ENCODE measurements at regions not wholly inside any gene's neighbourhood (a gene's known extent, or its start where the extent isn't known, plus 50 kb on each side); places are given as distances from the start of the nearest gene placed in this dataset.
"Not testable (repeated sequence)": the region's sequence is repeated elsewhere in the genome, so short reads cannot be mapped to it uniquely, and the experiment has no call there.

- not testable (repeated sequence) for H3K36me3 ChIP-seq (ENCODE audit: control insufficient read depth in 1 of 2, insufficient read depth in 2 of 2, low read depth in 1 of 2, low read length in 2 of 2); DNase-seq; H2BK15ac ChIP-seq (ENCODE audit: low read depth, poor library complexity, severe bottlenecking); H2AK5ac ChIP-seq (ENCODE audit: low read length, severe bottlenecking); H2AFZ ChIP-seq (ENCODE audit: low read depth, low read length); H3K4me1 ChIP-seq (ENCODE audit: control insufficient read depth, insufficient read depth, low read depth, low read length); H4K8ac ChIP-seq (ENCODE audit: low read length); H4K91ac ChIP-seq (ENCODE audit: low read length); H2BK12ac ChIP-seq (ENCODE audit: low read length in 2 of 2); H3K4ac ChIP-seq (ENCODE audit: low read depth in 1 of 2, low read length in 2 of 2); H3K14ac ChIP-seq (ENCODE audit: low read length in 2 of 2); H2BK120ac ChIP-seq (ENCODE audit: low read depth, low read length); H3K4me3 ChIP-seq (ENCODE audit: insufficient read depth in 1 of 2, low read depth in 1 of 2, low read length in 2 of 2); H3K18ac ChIP-seq (ENCODE audit: low read depth in 1 of 2, low read length in 2 of 2); H3K23ac ChIP-seq (ENCODE audit: low read length in 2 of 2); H3K27ac ChIP-seq (ENCODE audit: low read length, poor library complexity, severe bottlenecking); H2BK5ac ChIP-seq (ENCODE audit: low read depth, low read length, poor library complexity, severe bottlenecking); H3K79me1 ChIP-seq (replicated peaks; ENCODE audit: low read length, poor library complexity, severe bottlenecking); H3K4me2 ChIP-seq (ENCODE audit: low read length, poor library complexity, severe bottlenecking); H3K27me3 ChIP-seq (ENCODE audit: control insufficient read depth in 1 of 2, insufficient read depth in 1 of 2, low read length in 2 of 2); H3K9ac ChIP-seq (ENCODE audit: low read length)
- peaks cover 35% of the 10 kb centered on the region for H3K9me3 ChIP-seq (ENCODE audit: control insufficient read depth, low read length)
- WGBS: 85% methylated on average over 4 of the region's 4 CpGs
Measured at GRCh38 chr4:166212326-166212725, 339.3 kb downstream of the TLL1 start.

GRCh38 chr4:166222271-166222670 lies 349.2 kb downstream of the TLL1 start:
- no peak for DNase-seq

DNA sequence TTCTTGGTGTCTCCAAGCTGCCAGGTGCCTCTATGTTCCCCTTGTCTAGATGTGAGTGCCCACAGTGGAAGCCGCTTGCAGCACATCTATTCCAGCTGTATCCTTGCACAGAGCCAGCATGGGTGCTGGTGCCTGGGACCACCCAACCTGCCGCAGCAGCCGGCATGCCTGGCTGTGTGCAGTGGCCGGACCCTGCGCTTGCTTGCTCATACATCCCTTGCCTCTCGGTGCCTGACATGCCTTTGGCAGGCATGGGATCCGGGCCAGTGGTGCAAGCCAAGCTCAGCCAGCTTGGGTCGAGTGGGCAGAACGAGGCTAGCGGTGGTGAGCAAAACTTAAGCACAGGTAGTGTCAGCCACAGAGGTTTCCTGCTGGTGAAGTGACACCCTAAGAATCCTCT lies 355.1 kb downstream of the TLL1 start:
- no peak for DNase-seq
- Histone ChIP-seq H3K9me3 (ENCODE audit: control insufficient read depth, low read length) (no peaks in the 10 kb centered on the region), H3K27ac (ENCODE audit: low read length, poor library complexity, severe bottlenecking) (no peak overlapping the region), H3K14ac (ENCODE audit: low read length in 2 of 2) (no peak overlapping the region), H2BK15ac (ENCODE audit: low read depth, poor library complexity, severe bottlenecking) (no peak overlapping the region), H2AFZ (ENCODE audit: low read depth, low read length) (no peak overlapping the region), H4K8ac (ENCODE audit: low read length) (no peak overlapping the region), H3K23ac (ENCODE audit: low read length in 2 of 2) (no peak overlapping the region), H2BK5ac (ENCODE audit: low read depth, low read length, poor library complexity, severe bottlenecking) (no peak overlapping the region), H3K4me2 (ENCODE audit: low read length, poor library complexity, severe bottlenecking) (no peak overlapping the region), H3K9ac (ENCODE audit: low read length) (no peak overlapping the region), H3K79me1 (replicated peaks; ENCODE audit: low read length, poor library complexity, severe bottlenecking) (no peaks in the 10 kb centered on the region), H2BK120ac (ENCODE audit: low read depth, low read length) (no peak overlapping the region), H3K27me3 (ENCODE audit: control insufficient read depth in 1 of 2, insufficient read depth in 1 of 2, low read length in 2 of 2) (no peaks in the 10 kb centered on the region), H3K4ac (ENCODE audit: low read depth in 1 of 2, low read length in 2 of 2) (no peak overlapping the region), H2BK12ac (ENCODE audit: low read length in 2 of 2) (no peak overlapping the region), H2AK5ac (ENCODE audit: low read length, severe bottlenecking) (no peak overlapping the region), H3K36me3 (ENCODE audit: control insufficient read depth in 1 of 2, insufficient read depth in 2 of 2, low read depth in 1 of 2, low read length in 2 of 2) (no peaks in the 10 kb centered on the region), H3K4me1 (ENCODE audit: control insufficient read depth, insufficient read depth, low read depth, low read length) (no peaks in the 10 kb centered on the region), H3K4me3 (ENCODE audit: insufficient read depth in 1 of 2, low read depth in 1 of 2, low read length in 2 of 2) (no peak overlapping the region), H4K91ac (ENCODE audit: low read length) (no peak overlapping the region), H3K18ac (ENCODE audit: low read depth in 1 of 2, low read length in 2 of 2) (no peak overlapping the region)
- 82% methylated on average over 10 of the region's 10 CpGs for WGBS

More at GRCh38 chr4:166222271-166222670, 349.2 kb downstream of the TLL1 start:
- Histone ChIP-seq H3K4me3 (ENCODE audit: insufficient read depth in 1 of 2, low read depth in 1 of 2, low read length in 2 of 2) (no peak overlapping the region), H3K79me1 (replicated peaks; ENCODE audit: low read length, poor library complexity, severe bottlenecking) (no peaks in the 10 kb centered on the region), H2BK120ac (ENCODE audit: low read depth, low read length) (no peak overlapping the region), H3K23ac (ENCODE audit: low read length in 2 of 2) (no peak overlapping the region), H3K14ac (ENCODE audit: low read length in 2 of 2) (no peak overlapping the region), H2BK15ac (ENCODE audit: low read depth, poor library complexity, severe bottlenecking) (no peak overlapping the region), H4K91ac (ENCODE audit: low read length) (no peak overlapping the region), H3K9me3 (ENCODE audit: control insufficient read depth, low read length) (no peaks in the 10 kb centered on the region), H2BK12ac (ENCODE audit: low read length in 2 of 2) (no peak overlapping the region), H3K18ac (ENCODE audit: low read depth in 1 of 2, low read length in 2 of 2) (no peak overlapping the region), H3K4ac (ENCODE audit: low read depth in 1 of 2, low read length in 2 of 2) (no peak overlapping the region), H2BK5ac (ENCODE audit: low read depth, low read length, poor library complexity, severe bottlenecking) (no peak overlapping the region), H3K4me1 (ENCODE audit: control insufficient read depth, insufficient read depth, low read depth, low read length) (no peaks in the 10 kb centered on the region), H3K27ac (ENCODE audit: low read length, poor library complexity, severe bottlenecking) (no peak overlapping the region), H3K4me2 (ENCODE audit: low read length, poor library complexity, severe bottlenecking) (no peak overlapping the region), H3K27me3 (ENCODE audit: control insufficient read depth in 1 of 2, insufficient read depth in 1 of 2, low read length in 2 of 2) (no peaks in the 10 kb centered on the region), H3K9ac (ENCODE audit: low read length) (no peak overlapping the region), H4K8ac (ENCODE audit: low read length) (no peak overlapping the region), H2AK5ac (ENCODE audit: low read length, severe bottlenecking) (no peak overlapping the region), H2AFZ (ENCODE audit: low read depth, low read length) (no peak overlapping the region), H3K36me3 (ENCODE audit: control insufficient read depth in 1 of 2, insufficient read depth in 2 of 2, low read depth in 1 of 2, low read length in 2 of 2) (no peaks in the 10 kb centered on the region)
- WGBS: no CpG with 5 or more reads among the region's 1 CpG

DNA sequence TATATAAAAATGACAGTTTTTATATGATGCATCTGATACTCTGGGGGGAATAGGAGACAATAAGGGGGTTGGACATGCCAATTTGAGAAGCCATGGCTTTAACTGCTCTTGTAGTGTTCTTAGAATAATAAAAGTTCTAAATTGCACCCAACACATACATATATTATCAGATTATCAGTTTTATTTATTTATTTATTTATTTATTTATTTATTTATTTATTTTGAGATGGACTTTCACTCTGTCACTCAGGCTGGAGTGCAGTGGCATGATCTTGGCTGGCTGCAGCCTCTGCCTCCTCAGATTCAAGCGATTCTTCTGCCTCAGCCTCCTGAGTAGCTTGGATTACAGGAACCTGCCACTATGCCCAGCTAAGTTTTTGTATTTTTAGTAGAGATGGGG lies 356.8 kb downstream of the TLL1 start:
- no peaks in the 10 kb centered on the region for H3K4me1 ChIP-seq (ENCODE audit: control insufficient read depth, insufficient read depth, low read depth, low read length)
- 96% methylated on average over 1 of the region's 1 CpG for WGBS
- no peaks in the 10 kb centered on the region for H3K79me1 ChIP-seq (replicated peaks; ENCODE audit: low read length, poor library complexity, severe bottlenecking)
- H3K14ac ChIP-seq (ENCODE audit: low read length in 2 of 2): no peak overlapping the region
- no peak overlapping the region for H2AFZ ChIP-seq (ENCODE audit: low read depth, low read length)
- H3K27me3 ChIP-seq (ENCODE audit: control insufficient read depth in 1 of 2, insufficient read depth in 1 of 2, low read length in 2 of 2): no peaks in the 10 kb centered on the region
- no peak overlapping the region for H3K23ac ChIP-seq (ENCODE audit: low read length in 2 of 2)
- H3K9me3 ChIP-seq (ENCODE audit: control insufficient read depth, low read length): no peaks in the 10 kb centered on the region
- H3K36me3 ChIP-seq (ENCODE audit: control insufficient read depth in 1 of 2, insufficient read depth in 2 of 2, low read depth in 1 of 2, low read length in 2 of 2): no peaks in the 10 kb centered on the region
- H2AK5ac ChIP-seq (ENCODE audit: low read length, severe bottlenecking): no peak overlapping the region
- no peak overlapping the region for H4K91ac ChIP-seq (ENCODE audit: low read length)
- H3K9ac ChIP-seq (ENCODE audit: low read length): no peak overlapping the region
- no peak overlapping the region for H2BK12ac ChIP-seq (ENCODE audit: low read length in 2 of 2)
- no peak overlapping the region for H2BK15ac ChIP-seq (ENCODE audit: low read depth, poor library complexity, severe bottlenecking)
- no peak for DNase-seq
- H3K18ac ChIP-seq (ENCODE audit: low read depth in 1 of 2, low read length in 2 of 2): no peak overlapping the region
- no peak overlapping the region for H2BK5ac ChIP-seq (ENCODE audit: low read depth, low read length, poor library complexity, severe bottlenecking)
- H2BK120ac ChIP-seq (ENCODE audit: low read depth, low read length): no peak overlapping the region
- no peak overlapping the region for H3K27ac ChIP-seq (ENCODE audit: low read length, poor library complexity, severe bottlenecking)
- H3K4me3 ChIP-seq (ENCODE audit: insufficient read depth in 1 of 2, low read depth in 1 of 2, low read length in 2 of 2): no peak overlapping the region
- no peak overlapping the region for H3K4ac ChIP-seq (ENCODE audit: low read depth in 1 of 2, low read length in 2 of 2)
- H3K4me2 ChIP-seq (ENCODE audit: low read length, poor library complexity, severe bottlenecking): no peak overlapping the region
- no peak overlapping the region for H4K8ac ChIP-seq (ENCODE audit: low read length)
